H1 (cell line): ENCODE measurements at regions not wholly inside any gene's neighbourhood (a gene's known extent, or its start where the extent isn't known, plus 50 kb on each side); places are given as distances from the start of the nearest gene placed in this dataset.

Experiments
- CTCF ChIA-PET: fragments of 300-600 bp; sonication (Branson Sonifier 250); formaldehyde crosslinking; loops from one replicate; lab custom pipeline; 2021; ENCODE audit not compliant: partially characterized antibody; lab: Charles Lee
- POLR2A ChIA-PET: fragments of 300-600 bp; sonication (Branson Sonifier 250); formaldehyde crosslinking; loops from one replicate; lab custom pipeline; 2021; ENCODE audit warnings: inconsistent platforms; ENCODE audit not compliant: partially characterized antibody; lab: Charles Lee
- DNase-seq, 2 experiments: peaks; one replicate each; pipeline versions ENCODE4 v3.0.0 to v3.0.0-alpha.2; 2010 to 2022; ENCODE audit warnings: low spot score in 2 of 2, low read depth in 1 of 2, mixed read lengths in 1 of 2
- FAIRE-seq: peaks from 2 replicates; lab custom pipeline; 2011; peaks lifted over from hg19 to GRCh38; lab: Jason Lieb, UNC
- H2AFZ ChIP-seq: 2 replicates; pipeline ENCODE4 v1.8.1; 2012; ENCODE audit warnings: low read length, inconsistent platforms
- H2AK5ac ChIP-seq: 2 replicates; pipeline ENCODE4 v1.6.1; 2013; ENCODE audit warnings: low read depth, low read length
- H2BK120ac ChIP-seq: replicated peaks from 2 replicates; pipeline ENCODE3; 2013; ENCODE audit warnings: low read depth, low read length, inconsistent platforms
- H2BK12ac ChIP-seq: 2 replicates; pipeline ENCODE4 v1.6.1; 2013; ENCODE audit warnings: low read depth, low read length
- H2BK15ac ChIP-seq: 2 replicates; pipeline ENCODE4 v1.6.1; 2013; ENCODE audit warnings: low read length
- H2BK20ac ChIP-seq: 2 replicates; pipeline ENCODE4 v1.6.1; 2013; ENCODE audit warnings: low read length
- H2BK5ac ChIP-seq: 2 replicates; pipeline ENCODE4 v1.6.1; 2013; ENCODE audit warnings: low read depth, low read length
- H3K14ac ChIP-seq: 2 replicates; pipeline ENCODE4 v1.6.1; 2013; ENCODE audit warnings: inconsistent platforms; ENCODE audit not compliant: insufficient read length
- H3K18ac ChIP-seq: 2 replicates; pipeline ENCODE4 v1.6.1; 2013; ENCODE audit warnings: low read length; ENCODE audit errors: extremely low read depth
- H3K23ac ChIP-seq: 2 replicates; pipeline ENCODE4 v1.6.1; 2013; ENCODE audit warnings: inconsistent platforms; ENCODE audit not compliant: insufficient read length
- H3K23me2 ChIP-seq: 2 replicates; pipeline ENCODE4 v1.6.1; 2013; ENCODE audit warnings: low read depth, low read length
- H3K27ac ChIP-seq: 2 replicates; pipeline ENCODE4 v1.6.1; 2011; ENCODE audit warnings: low read depth, low read length, inconsistent platforms
- H3K27me3 ChIP-seq, 4 experiments: replicated peaks in 1 of 4; 1 replicate in 1 of 4; 2 replicates in 3 of 4; pipeline versions ENCODE4 v1.6.1 to v1.8.1; 2011 to 2013; ENCODE audit warnings: low read length in 3 of 4, mild to moderate bottlenecking in 3 of 4, inconsistent platforms in 2 of 4, mixed read lengths in 2 of 4, moderate library complexity in 1 of 4; ENCODE audit not compliant: control insufficient read depth in 3 of 4, insufficient read depth in 3 of 4; ENCODE audit errors: extremely low read depth in 1 of 4
- H3K36me3 ChIP-seq, 4 experiments: 2 replicates each; pipeline versions ENCODE4 v1.6.1 to v1.8.1; 2011 to 2013; ENCODE audit warnings: mild to moderate bottlenecking in 4 of 4, low read length in 3 of 4, moderate library complexity in 2 of 4, control low read depth in 1 of 4, inconsistent platforms in 1 of 4; ENCODE audit not compliant: insufficient read depth in 4 of 4, control insufficient read depth in 2 of 4
- H3K4ac ChIP-seq: replicated peaks from 2 replicates; pipeline ENCODE3; 2013; ENCODE audit warnings: low read length, low read depth, mixed read lengths, inconsistent platforms; ENCODE audit not compliant: insufficient read length
- H3K4me1 ChIP-seq, 4 experiments: replicated peaks in 1 of 4; 1 replicate in 1 of 4; 2 replicates in 3 of 4; pipeline versions ENCODE4 v1.6.1 to v1.8.1; 2011 to 2013; ENCODE audit warnings: low read length in 3 of 4, inconsistent platforms in 2 of 4, mixed read lengths in 1 of 4; ENCODE audit not compliant: insufficient read depth in 4 of 4, control insufficient read depth in 3 of 4
- H3K4me2 ChIP-seq, 2 experiments: 2 replicates each; pipeline versions ENCODE4 v1.6.1 to v1.8.1; 2011 to 2013; ENCODE audit warnings: low read depth in 2 of 2, low read length in 2 of 2, control low read depth in 1 of 2, inconsistent platforms in 1 of 2, mild to moderate bottlenecking in 1 of 2; ENCODE audit not compliant: insufficient read depth in 1 of 2
- H3K4me3 ChIP-seq, 4 experiments: fragments of 200-600, 300-600 bp in 1 of 4; sonication (generic), shearing (Covaris generic), sonication (Bioruptor Twin) in 1 of 4; 2 replicates each; pipeline versions ENCODE4 v1.5.1 to v1.8.1; 2011 to 2016; ENCODE audit warnings: low read length in 4 of 4, low read depth in 3 of 4, control low read depth in 2 of 4, inconsistent platforms in 2 of 4, mild to moderate bottlenecking in 2 of 4, mixed read lengths in 1 of 4, moderate library complexity in 1 of 4; ENCODE audit not compliant: insufficient read depth in 2 of 4; ENCODE audit errors: extremely low read depth in 1 of 4
- H3K56ac ChIP-seq: replicated peaks from 2 replicates; pipeline ENCODE3; 2013; ENCODE audit warnings: low read depth, mild to moderate bottlenecking, mixed read lengths, low read length, inconsistent platforms; ENCODE audit not compliant: insufficient read length
- H3K79me1 ChIP-seq: 2 replicates; pipeline ENCODE4 v1.6.1; 2013; ENCODE audit warnings: low read depth, low read length, control low read depth
- H3K79me2 ChIP-seq, 2 experiments: 2 replicates each; pipeline versions ENCODE4 v1.6.1 to v1.8.1; 2012 to 2013; ENCODE audit warnings: low read length in 2 of 2, mild to moderate bottlenecking in 2 of 2, inconsistent platforms in 1 of 2; ENCODE audit not compliant: insufficient read depth in 2 of 2, control insufficient read depth in 1 of 2
- H3K9ac ChIP-seq, 4 experiments: replicated peaks in 1 of 4; 1 replicate in 1 of 4; 2 replicates in 3 of 4; pipeline versions ENCODE4 v1.6.1 to v1.8.1; 2011 to 2013; ENCODE audit warnings: low read depth in 3 of 4, low read length in 3 of 4, control low read depth in 2 of 4, mild to moderate bottlenecking in 2 of 4, moderate library complexity in 2 of 4, inconsistent platforms in 1 of 4; ENCODE audit errors: extremely low read depth in 1 of 4
- H3K9me3 ChIP-seq, 2 experiments: 2 replicates each; pipeline versions ENCODE4 v1.6.1 to v1.8.1; 2012 to 2013; ENCODE audit warnings: mild to moderate bottlenecking in 2 of 2, moderate library complexity in 2 of 2, control low read depth in 1 of 2, inconsistent platforms in 1 of 2, low read depth in 1 of 2, low read length in 1 of 2, mixed read lengths in 1 of 2; ENCODE audit not compliant: insufficient read depth in 2 of 2
- H4K20me1 ChIP-seq, 2 experiments: replicated peaks in 1 of 2; 2 replicates each; pipeline versions ENCODE3 to v1.8.1; 2011 to 2013; ENCODE audit warnings: inconsistent platforms in 2 of 2, low read length in 2 of 2, mild to moderate bottlenecking in 1 of 2; ENCODE audit not compliant: insufficient read depth in 2 of 2, control insufficient read depth in 1 of 2
- H4K5ac ChIP-seq: 2 replicates; pipeline ENCODE4 v1.6.1; 2013; ENCODE audit warnings: low read length, low read depth, mixed read lengths, inconsistent platforms; ENCODE audit not compliant: insufficient read length
- H4K8ac ChIP-seq: 2 replicates; pipeline ENCODE4 v1.8.0; 2013; ENCODE audit warnings: mild to moderate bottlenecking, moderate library complexity, low read length, inconsistent platforms; ENCODE audit not compliant: insufficient read depth; ENCODE audit errors: extremely low read depth
- H4K91ac ChIP-seq: replicated peaks from 2 replicates; pipeline ENCODE3; 2013; ENCODE audit warnings: low read length, mixed read lengths, inconsistent platforms; ENCODE audit not compliant: insufficient read length
- BCL11A ChIP-seq, 2 experiments: IDR thresholded peaks; one replicate each; pipeline ENCODE4 v1.6.1; 2011; ENCODE audit warnings: low read depth in 2 of 2, low read length in 2 of 2, mild to moderate bottlenecking in 2 of 2
- GABPA ChIP-seq: IDR thresholded peaks from 2 replicates; pipeline ENCODE4 v1.6.1; 2011; ENCODE audit warnings: mild to moderate bottlenecking, low read length, moderate library complexity, borderline replicate concordance; ENCODE audit not compliant: insufficient read depth
- GTF2F1 ChIP-seq: IDR thresholded peaks from 2 replicates; pipeline ENCODE4 v1.6.1; 2012; ENCODE audit warnings: low read depth, low read length, improper control_type of control experiment, borderline replicate concordance
- KDM1A ChIP-seq: fragments of 200-600, 300-600 bp; sonication (generic); IDR thresholded peaks from 2 replicates; pipeline ENCODE4 v1.7.1; 2016; ENCODE audit warnings: mild to moderate bottlenecking, low read length, borderline replicate concordance
- MAFK ChIP-seq: IDR thresholded peaks from 2 replicates; pipeline ENCODE4 v1.6.1; 2012; ENCODE audit warnings: low read depth, mild to moderate bottlenecking, improper control_type of control experiment, low read length
- POLR2AphosphoS5 ChIP-seq: IDR thresholded peaks from 2 replicates; pipeline ENCODE4 v1.6.1; 2011; ENCODE audit warnings: low read depth, low read length
- RAD21 ChIP-seq, 2 experiments: IDR thresholded peaks in 1 of 2; conservative IDR thresholded peaks in 1 of 2; 2 replicates each; pipeline ENCODE4 v1.6.1; 2011; ENCODE audit warnings: low read depth in 2 of 2, low read length in 2 of 2, improper control_type of control experiment in 1 of 2, inconsistent platforms in 1 of 2, mild to moderate bottlenecking in 1 of 2, moderate library complexity in 1 of 2
- RNF2 ChIP-seq: fragments of 200-900, 300-1000 bp; sonication (generic); IDR thresholded peaks from 2 replicates; pipeline ENCODE4 v1.7.1; 2016; ENCODE audit warnings: borderline replicate concordance, low read depth, mild to moderate bottlenecking, antibody characterized with exemption, low read length; ENCODE audit not compliant: poor library complexity, severe bottlenecking; ENCODE audit errors: missing control alignments
- SP1 ChIP-seq: IDR thresholded peaks from 2 replicates; pipeline ENCODE4 v1.6.1; 2011; ENCODE audit warnings: low read depth, low read length
- TBP ChIP-seq: IDR thresholded peaks from 2 replicates; pipeline ENCODE4 v1.6.1; 2011; ENCODE audit warnings: low read depth, low read length, improper control_type of control experiment
- ZNF274 ChIP-seq: IDR thresholded peaks from 2 replicates; pipeline ENCODE4 v1.7.0; 2012; ENCODE audit warnings: low read length, borderline replicate concordance; ENCODE audit errors: extremely low read depth
- WGBS, 2 experiments: shearing (Covaris generic) in 1 of 2; methylation state at CpG; one replicate each; pipeline versions ENCODE4 v1.1.6 to v1.1.7; 2013 to 2015; ENCODE audit warnings: low lambda C conversion rate in 2 of 2, mixed read lengths in 2 of 2, inconsistent platforms in 1 of 2, low coverage in 1 of 2, missing lambda C conversion rate in 1 of 2; ENCODE audit not compliant: insufficient replicate concordance in 2 of 2, insufficient coverage in 1 of 2, insufficient read length in 1 of 2; ENCODE audit errors: extremely low coverage in 1 of 2, missing lambda C conversion rate in 1 of 2; 5-methylcytosine and 5-hydroxymethylcytosine counted together
- TF ChIP-seq, protein P1 (sequence below), 3 experiments: IDR thresholded peaks; 1 replicate in 2 of 3; 2 replicates in 1 of 3; pipeline versions ENCODE4 v1.5.1 to v1.6.1; 2011; ENCODE audit warnings: low read length in 3 of 3, mild to moderate bottlenecking in 3 of 3, inconsistent platforms in 2 of 3, low read depth in 1 of 3, moderate library complexity in 1 of 3; ENCODE audit not compliant: insufficient read depth in 1 of 3; ENCODE audit errors: control extremely low read depth in 1 of 3

GRCh38 chr13:88263808-88264207 lies 592.6 kb downstream of the SLITRK5 start:
- FAIRE-seq: no peak
- CTCF ChIA-PET: no interaction called here
- no peak for TF ChIP-seq BCL11A (IDR thresholded peaks at IDR 0.05; ENCODE audit: low read depth in 2 of 2, low read length in 2 of 2)
- no peak for TF ChIP-seq ZNF274
- TF ChIP-seq POLR2AphosphoS5: no peak
- TF ChIP-seq GABPA: no peak
- no peak for TF ChIP-seq KDM1A
- TF ChIP-seq RAD21 (IDR thresholded peaks at IDR 0.05 in 1 of 2, conservative IDR thresholded peaks at IDR 0.05 in 1 of 2; ENCODE audit: low read depth in 2 of 2, low read length in 2 of 2): no peak
- TF ChIP-seq SP1: no peak
- TF ChIP-seq MAFK: no peak
- TF ChIP-seq TBP: no peak
- TF ChIP-seq, protein P1, sequence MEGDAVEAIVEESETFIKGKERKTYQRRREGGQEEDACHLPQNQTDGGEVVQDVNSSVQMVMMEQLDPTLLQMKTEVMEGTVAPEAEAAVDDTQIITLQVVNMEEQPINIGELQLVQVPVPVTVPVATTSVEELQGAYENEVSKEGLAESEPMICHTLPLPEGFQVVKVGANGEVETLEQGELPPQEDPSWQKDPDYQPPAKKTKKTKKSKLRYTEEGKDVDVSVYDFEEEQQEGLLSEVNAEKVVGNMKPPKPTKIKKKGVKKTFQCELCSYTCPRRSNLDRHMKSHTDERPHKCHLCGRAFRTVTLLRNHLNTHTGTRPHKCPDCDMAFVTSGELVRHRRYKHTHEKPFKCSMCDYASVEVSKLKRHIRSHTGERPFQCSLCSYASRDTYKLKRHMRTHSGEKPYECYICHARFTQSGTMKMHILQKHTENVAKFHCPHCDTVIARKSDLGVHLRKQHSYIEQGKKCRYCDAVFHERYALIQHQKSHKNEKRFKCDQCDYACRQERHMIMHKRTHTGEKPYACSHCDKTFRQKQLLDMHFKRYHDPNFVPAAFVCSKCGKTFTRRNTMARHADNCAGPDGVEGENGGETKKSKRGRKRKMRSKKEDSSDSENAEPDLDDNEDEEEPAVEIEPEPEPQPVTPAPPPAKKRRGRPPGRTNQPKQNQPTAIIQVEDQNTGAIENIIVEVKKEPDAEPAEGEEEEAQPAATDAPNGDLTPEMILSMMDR (IDR thresholded peaks at IDR 0.05; ENCODE audit: control extremely low read depth in 1 of 3, insufficient read depth in 1 of 3, low read depth in 1 of 3, low read length in 3 of 3): no peak
- no peak for TF ChIP-seq GTF2F1
- no peak for TF ChIP-seq RNF2

More at GRCh38 chr13:88263808-88264207, 592.6 kb downstream of the SLITRK5 start:
- Histone ChIP-seq H4K20me1 (no peaks in the 10 kb centered on the region), H3K79me2 (no peaks in the 10 kb centered on the region), H3K9ac (no peak overlapping the region), H3K79me1 (no peaks in the 10 kb centered on the region), H3K14ac (no peak overlapping the region), H3K4me3 (no peak overlapping the region), H4K8ac (no peak overlapping the region), H3K23ac (no peak overlapping the region), H2BK5ac (no peak overlapping the region), H2AK5ac (no peak overlapping the region), H3K18ac (no peak overlapping the region), H3K23me2 (no peaks in the 10 kb centered on the region), H2BK20ac (no peak overlapping the region), H3K9me3 (no peaks in the 10 kb centered on the region), H3K36me3 (no peaks in the 10 kb centered on the region), H2AFZ (no peak overlapping the region), H2BK12ac (no peak overlapping the region), H2BK15ac (no peak overlapping the region), H3K27me3 (no peaks in the 10 kb centered on the region), H3K4ac (no peak overlapping the region), H2BK120ac (no peak overlapping the region), H4K5ac (no peak overlapping the region), H3K4me2 (no peak overlapping the region), H3K56ac (no peak overlapping the region), H4K91ac (no peak overlapping the region), H3K4me1 (no peaks in the 10 kb centered on the region; a peak in 1 of 7 replicates), H3K27ac (no peak overlapping the region)
- POLR2A ChIA-PET: no interaction called here
- no peak for DNase-seq
- 92% methylated on average over 3 of the region's 3 CpGs; no CpG with 5 or more reads in 1 of the 2 experiments for WGBS, 2 experiments
